H1 (cell line): ENCODE measurements at regions not wholly inside any gene's neighbourhood (a gene's known extent, or its start where the extent isn't known, plus 50 kb on each side); places are given as distances from the start of the nearest gene placed in this dataset.

Source experiments
- CTCF ChIA-PET: fragments of 300-600 bp; sonication (Branson Sonifier 250); formaldehyde crosslinking; loops from one replicate; lab custom pipeline; 2021; ENCODE audit not compliant: partially characterized antibody; lab: Charles Lee
- POLR2A ChIA-PET: fragments of 300-600 bp; sonication (Branson Sonifier 250); formaldehyde crosslinking; loops from one replicate; lab custom pipeline; 2021; ENCODE audit warnings: inconsistent platforms; ENCODE audit not compliant: partially characterized antibody; lab: Charles Lee
- DNase-seq, 2 experiments: peaks; one replicate each; pipeline versions ENCODE4 v3.0.0 to v3.0.0-alpha.2; 2010 to 2022; ENCODE audit warnings: low spot score in 2 of 2, low read depth in 1 of 2, mixed read lengths in 1 of 2
- FAIRE-seq: peaks from 2 replicates; lab custom pipeline; 2011; peaks lifted over from hg19 to GRCh38; lab: Jason Lieb, UNC
- H2AFZ ChIP-seq: 2 replicates; pipeline ENCODE4 v1.8.1; 2012; ENCODE audit warnings: low read length, inconsistent platforms
- H2AK5ac ChIP-seq: 2 replicates; pipeline ENCODE4 v1.6.1; 2013; ENCODE audit warnings: low read depth, low read length
- H2BK120ac ChIP-seq: replicated peaks from 2 replicates; pipeline ENCODE3; 2013; ENCODE audit warnings: low read depth, low read length, inconsistent platforms
- H2BK12ac ChIP-seq: 2 replicates; pipeline ENCODE4 v1.6.1; 2013; ENCODE audit warnings: low read depth, low read length
- H2BK15ac ChIP-seq: 2 replicates; pipeline ENCODE4 v1.6.1; 2013; ENCODE audit warnings: low read length
- H2BK20ac ChIP-seq: 2 replicates; pipeline ENCODE4 v1.6.1; 2013; ENCODE audit warnings: low read length
- H2BK5ac ChIP-seq: 2 replicates; pipeline ENCODE4 v1.6.1; 2013; ENCODE audit warnings: low read depth, low read length
- H3K14ac ChIP-seq: 2 replicates; pipeline ENCODE4 v1.6.1; 2013; ENCODE audit warnings: inconsistent platforms; ENCODE audit not compliant: insufficient read length
- H3K18ac ChIP-seq: 2 replicates; pipeline ENCODE4 v1.6.1; 2013; ENCODE audit warnings: low read length; ENCODE audit errors: extremely low read depth
- H3K23ac ChIP-seq: 2 replicates; pipeline ENCODE4 v1.6.1; 2013; ENCODE audit warnings: inconsistent platforms; ENCODE audit not compliant: insufficient read length
- H3K23me2 ChIP-seq: 2 replicates; pipeline ENCODE4 v1.6.1; 2013; ENCODE audit warnings: low read depth, low read length
- H3K27ac ChIP-seq: 2 replicates; pipeline ENCODE4 v1.6.1; 2011; ENCODE audit warnings: low read depth, low read length, inconsistent platforms
- H3K27me3 ChIP-seq, 4 experiments: replicated peaks in 1 of 4; 1 replicate in 1 of 4; 2 replicates in 3 of 4; pipeline versions ENCODE4 v1.6.1 to v1.8.1; 2011 to 2013; ENCODE audit warnings: low read length in 3 of 4, mild to moderate bottlenecking in 3 of 4, inconsistent platforms in 2 of 4, mixed read lengths in 2 of 4, moderate library complexity in 1 of 4; ENCODE audit not compliant: control insufficient read depth in 3 of 4, insufficient read depth in 3 of 4; ENCODE audit errors: extremely low read depth in 1 of 4
- H3K36me3 ChIP-seq, 4 experiments: 2 replicates each; pipeline versions ENCODE4 v1.6.1 to v1.8.1; 2011 to 2013; ENCODE audit warnings: mild to moderate bottlenecking in 4 of 4, low read length in 3 of 4, moderate library complexity in 2 of 4, control low read depth in 1 of 4, inconsistent platforms in 1 of 4; ENCODE audit not compliant: insufficient read depth in 4 of 4, control insufficient read depth in 2 of 4
- H3K4ac ChIP-seq: replicated peaks from 2 replicates; pipeline ENCODE3; 2013; ENCODE audit warnings: low read length, low read depth, mixed read lengths, inconsistent platforms; ENCODE audit not compliant: insufficient read length
- H3K4me1 ChIP-seq, 4 experiments: replicated peaks in 1 of 4; 1 replicate in 1 of 4; 2 replicates in 3 of 4; pipeline versions ENCODE4 v1.6.1 to v1.8.1; 2011 to 2013; ENCODE audit warnings: low read length in 3 of 4, inconsistent platforms in 2 of 4, mixed read lengths in 1 of 4; ENCODE audit not compliant: insufficient read depth in 4 of 4, control insufficient read depth in 3 of 4
- H3K4me2 ChIP-seq, 2 experiments: 2 replicates each; pipeline versions ENCODE4 v1.6.1 to v1.8.1; 2011 to 2013; ENCODE audit warnings: low read depth in 2 of 2, low read length in 2 of 2, control low read depth in 1 of 2, inconsistent platforms in 1 of 2, mild to moderate bottlenecking in 1 of 2; ENCODE audit not compliant: insufficient read depth in 1 of 2
- H3K4me3 ChIP-seq, 4 experiments: fragments of 200-600, 300-600 bp in 1 of 4; sonication (generic), shearing (Covaris generic), sonication (Bioruptor Twin) in 1 of 4; 2 replicates each; pipeline versions ENCODE4 v1.5.1 to v1.8.1; 2011 to 2016; ENCODE audit warnings: low read length in 4 of 4, low read depth in 3 of 4, control low read depth in 2 of 4, inconsistent platforms in 2 of 4, mild to moderate bottlenecking in 2 of 4, mixed read lengths in 1 of 4, moderate library complexity in 1 of 4; ENCODE audit not compliant: insufficient read depth in 2 of 4; ENCODE audit errors: extremely low read depth in 1 of 4
- H3K56ac ChIP-seq: replicated peaks from 2 replicates; pipeline ENCODE3; 2013; ENCODE audit warnings: low read depth, mild to moderate bottlenecking, mixed read lengths, low read length, inconsistent platforms; ENCODE audit not compliant: insufficient read length
- H3K79me1 ChIP-seq: 2 replicates; pipeline ENCODE4 v1.6.1; 2013; ENCODE audit warnings: low read depth, low read length, control low read depth
- H3K79me2 ChIP-seq, 2 experiments: 2 replicates each; pipeline versions ENCODE4 v1.6.1 to v1.8.1; 2012 to 2013; ENCODE audit warnings: low read length in 2 of 2, mild to moderate bottlenecking in 2 of 2, inconsistent platforms in 1 of 2; ENCODE audit not compliant: insufficient read depth in 2 of 2, control insufficient read depth in 1 of 2
- H3K9ac ChIP-seq, 4 experiments: replicated peaks in 1 of 4; 1 replicate in 1 of 4; 2 replicates in 3 of 4; pipeline versions ENCODE4 v1.6.1 to v1.8.1; 2011 to 2013; ENCODE audit warnings: low read depth in 3 of 4, low read length in 3 of 4, control low read depth in 2 of 4, mild to moderate bottlenecking in 2 of 4, moderate library complexity in 2 of 4, inconsistent platforms in 1 of 4; ENCODE audit errors: extremely low read depth in 1 of 4
- H3K9me3 ChIP-seq, 2 experiments: 2 replicates each; pipeline versions ENCODE4 v1.6.1 to v1.8.1; 2012 to 2013; ENCODE audit warnings: mild to moderate bottlenecking in 2 of 2, moderate library complexity in 2 of 2, control low read depth in 1 of 2, inconsistent platforms in 1 of 2, low read depth in 1 of 2, low read length in 1 of 2, mixed read lengths in 1 of 2; ENCODE audit not compliant: insufficient read depth in 2 of 2
- H4K20me1 ChIP-seq, 2 experiments: replicated peaks in 1 of 2; 2 replicates each; pipeline versions ENCODE3 to v1.8.1; 2011 to 2013; ENCODE audit warnings: inconsistent platforms in 2 of 2, low read length in 2 of 2, mild to moderate bottlenecking in 1 of 2; ENCODE audit not compliant: insufficient read depth in 2 of 2, control insufficient read depth in 1 of 2
- H4K5ac ChIP-seq: 2 replicates; pipeline ENCODE4 v1.6.1; 2013; ENCODE audit warnings: low read length, low read depth, mixed read lengths, inconsistent platforms; ENCODE audit not compliant: insufficient read length
- H4K8ac ChIP-seq: 2 replicates; pipeline ENCODE4 v1.8.0; 2013; ENCODE audit warnings: mild to moderate bottlenecking, moderate library complexity, low read length, inconsistent platforms; ENCODE audit not compliant: insufficient read depth; ENCODE audit errors: extremely low read depth
- H4K91ac ChIP-seq: replicated peaks from 2 replicates; pipeline ENCODE3; 2013; ENCODE audit warnings: low read length, mixed read lengths, inconsistent platforms; ENCODE audit not compliant: insufficient read length
- CREB1 ChIP-seq: IDR thresholded peaks from 2 replicates; pipeline ENCODE4 v1.6.1; 2012; ENCODE audit warnings: inconsistent platforms
- EGR1 ChIP-seq: IDR thresholded peaks from 2 replicates; pipeline ENCODE4 v1.6.1; 2011; ENCODE audit warnings: low read depth, low read length, borderline replicate concordance
- FOSL1 ChIP-seq: IDR thresholded peaks from 2 replicates; pipeline ENCODE4 v1.6.1; 2011; ENCODE audit warnings: mild to moderate bottlenecking, low read depth, low read length, moderate library complexity; ENCODE audit not compliant: insufficient read depth
- GABPA ChIP-seq: IDR thresholded peaks from 2 replicates; pipeline ENCODE4 v1.6.1; 2011; ENCODE audit warnings: mild to moderate bottlenecking, low read length, moderate library complexity, borderline replicate concordance; ENCODE audit not compliant: insufficient read depth
- KDM1A ChIP-seq: fragments of 200-600, 300-600 bp; sonication (generic); IDR thresholded peaks from 2 replicates; pipeline ENCODE4 v1.7.1; 2016; ENCODE audit warnings: mild to moderate bottlenecking, low read length, borderline replicate concordance
- MAFK ChIP-seq: IDR thresholded peaks from 2 replicates; pipeline ENCODE4 v1.6.1; 2012; ENCODE audit warnings: low read depth, mild to moderate bottlenecking, improper control_type of control experiment, low read length
- TAF1 ChIP-seq: IDR thresholded peaks from 2 replicates; pipeline ENCODE4 v1.6.1; 2011; ENCODE audit warnings: mild to moderate bottlenecking, low read depth, low read length
- WGBS, 2 experiments: shearing (Covaris generic) in 1 of 2; methylation state at CpG; one replicate each; pipeline versions ENCODE4 v1.1.6 to v1.1.7; 2013 to 2015; ENCODE audit warnings: low lambda C conversion rate in 2 of 2, mixed read lengths in 2 of 2, inconsistent platforms in 1 of 2, low coverage in 1 of 2, missing lambda C conversion rate in 1 of 2; ENCODE audit not compliant: insufficient replicate concordance in 2 of 2, insufficient coverage in 1 of 2, insufficient read length in 1 of 2; ENCODE audit errors: extremely low coverage in 1 of 2, missing lambda C conversion rate in 1 of 2; 5-methylcytosine and 5-hydroxymethylcytosine counted together

- Histone ChIP-seq H3K18ac (no peak overlapping the region), H2BK120ac (no peak overlapping the region), H3K27ac (no peak overlapping the region), H2BK5ac (no peak overlapping the region), H3K27me3 (no peaks in the 10 kb centered on the region), H3K9ac (no peak overlapping the region), H3K23ac (no peak overlapping the region), H3K23me2 (no peaks in the 10 kb centered on the region; the same call in 1 of the 2 replicates), H3K79me2 (no peaks in the 10 kb centered on the region), H3K79me1 (no peaks in the 10 kb centered on the region), H3K4me1 (peaks cover 0 to 13% (median 4%) of the 10 kb centered on the region in 4 experiments; a peak in 3 of 7 replicates), H3K4ac (no peak overlapping the region), H2AK5ac (no peak overlapping the region), H2BK20ac (no peak overlapping the region), H4K5ac (no peak overlapping the region), H3K9me3 (no peaks in the 10 kb centered on the region), H4K20me1 (no peaks in the 10 kb centered on the region), H2BK12ac (no peak overlapping the region), H4K91ac (no peak overlapping the region), H3K14ac (no peak overlapping the region), H3K4me3 (no peak overlapping the region), H4K8ac (no peak overlapping the region), H3K36me3 (no peaks in the 10 kb centered on the region), H3K4me2 (no peak overlapping the region), H2BK15ac (no peak overlapping the region), H2AFZ (no peak overlapping the region), H3K56ac (no peak overlapping the region)
- DNase-seq (no peak), FAIRE-seq (no peak)
- ChIA-PET POLR2A (interaction anchor here (1.1 kb wide), 1 partner anchor 30 kb away, joined by 3 read pairs; no protein-coding TSS in a partner anchor), CTCF (no interaction called here)
- 91% methylated on average over 3 of the region's 3 CpGs; no CpG with 5 or more reads in 1 of the 2 experiments for WGBS, 2 experiments
- no peak for TF ChIP-seq EGR1
- no peak for TF ChIP-seq FOSL1
- TF ChIP-seq TAF1, result no peak
- TF ChIP-seq GABPA, result no peak
- no peak for TF ChIP-seq MAFK
- TF ChIP-seq CREB1, result no peak
- no peak for TF ChIP-seq KDM1A
Measured at GRCh38 chr21:17440969-17441368, 71.9 kb upstream of the CXADR start.
